SK-N-MC (cell line): ENCODE measurements at regions not wholly inside any gene's neighbourhood (a gene's known extent, or its start where the extent isn't known, plus 50 kb on each side); places are given as distances from the start of the nearest gene placed in this dataset.

Experiments
- EZH2 ChIP-seq: fragments of 200-600 bp; sonication (generic); IDR thresholded peaks from one replicate; pipeline ENCODE4 v1.6.1; 2017; ENCODE audit warnings: antibody characterized with exemption
- POLR2AphosphoS5 ChIP-seq: IDR thresholded peaks from 2 replicates; pipeline ENCODE4 v1.6.1; 2012; ENCODE audit warnings: mild to moderate bottlenecking, low read depth, low read length, borderline replicate concordance

GRCh38 chr9:71202931-71203330 lies 81.5 kb upstream of the TRPM3 start:
- no peak for TF ChIP-seq EZH2
- TF ChIP-seq POLR2AphosphoS5: no peak
